ENCODE measurements at regions not wholly inside any gene's neighbourhood (a gene's known extent, or its start where the extent isn't known, plus 50 kb on each side); places are given as distances from the start of the nearest gene placed in this dataset.

GRCh38 chr11:98674390-98674789 is 346.4 kb upstream of the CNTN5 start:
- CTCF ChIA-PET = no interaction called here
- POLR2A ChIA-PET (ENCODE audit: low non-redundant PET) = no interaction called here
- TF ChIP-seq CTCF (conservative IDR thresholded peaks at IDR 0.05; ENCODE audit: low read depth, low read length) (no peak), EZH2 (IDR thresholded peaks at IDR 0.05; ENCODE audit: borderline replicate concordance, low read depth, low read length, poor library complexity, severe bottlenecking) (no peak)
- H3K36me3 ChIP-seq (ENCODE audit: insufficient read depth, low read length, poor library complexity, severe bottlenecking) = no peaks in the 10 kb centered on the region
- no peaks in the 10 kb centered on the region for H3K4me1 ChIP-seq (ENCODE audit: insufficient read depth, low read length, poor library complexity, severe bottlenecking)
- no peak for DNase-seq (ENCODE audit: low spot score)
- intact Hi-C loops (cut with micrococcal nuclease; ENCODE audit: unreplicated experiment) = no loop called here
- BruUV-seq (replicated peaks) = no TSS peak
- H3K9me3 ChIP-seq (ENCODE audit: low read depth, low read length, poor library complexity, severe bottlenecking) = peaks cover 24% of the 10 kb centered on the region
- no peaks in the 10 kb centered on the region for H3K27me3 ChIP-seq (replicated peaks; ENCODE audit: insufficient read depth, low read depth, low read length, poor library complexity)
- no peak overlapping the region for H3K4me3 ChIP-seq (ENCODE audit: low read depth, low read length, poor library complexity, severe bottlenecking)
- H3K27ac ChIP-seq (ENCODE audit: low read depth, low read length, poor library complexity, severe bottlenecking) = no peak overlapping the region

GRCh38 chr11:98679673-98680072 is 341.1 kb upstream of the CNTN5 start:
- intact Hi-C loops (cut with micrococcal nuclease; ENCODE audit: unreplicated experiment) = no loop called here
- DNase-seq (ENCODE audit: low spot score) = no peak
- no peaks in the 10 kb centered on the region for H3K4me1 ChIP-seq (ENCODE audit: insufficient read depth, low read length, poor library complexity, severe bottlenecking)
- H3K9me3 ChIP-seq (ENCODE audit: low read depth, low read length, poor library complexity, severe bottlenecking) = peaks cover 39% of the 10 kb centered on the region
- ChIA-PET POLR2A (ENCODE audit: low non-redundant PET) (no interaction called here), CTCF (no interaction called here)
- H3K27me3 ChIP-seq (replicated peaks; ENCODE audit: insufficient read depth, low read depth, low read length, poor library complexity) = no peaks in the 10 kb centered on the region
- TF ChIP-seq EZH2 (IDR thresholded peaks at IDR 0.05; ENCODE audit: borderline replicate concordance, low read depth, low read length, poor library complexity, severe bottlenecking) (no peak), CTCF (conservative IDR thresholded peaks at IDR 0.05; ENCODE audit: low read depth, low read length) (no peak)
- H3K4me3 ChIP-seq (ENCODE audit: low read depth, low read length, poor library complexity, severe bottlenecking) = no peak overlapping the region
- no peaks in the 10 kb centered on the region for H3K36me3 ChIP-seq (ENCODE audit: insufficient read depth, low read length, poor library complexity, severe bottlenecking)
- H3K27ac ChIP-seq (ENCODE audit: low read depth, low read length, poor library complexity, severe bottlenecking) = no peak overlapping the region
- no TSS peak for BruUV-seq (replicated peaks)

- ChIA-PET CTCF (no interaction called here), POLR2A (ENCODE audit: low non-redundant PET) (no interaction called here)
- no peak for TF ChIP-seq CTCF (conservative IDR thresholded peaks at IDR 0.05; ENCODE audit: low read depth, low read length)
- no peak for TF ChIP-seq EZH2 (IDR thresholded peaks at IDR 0.05; ENCODE audit: borderline replicate concordance, low read depth, low read length, poor library complexity, severe bottlenecking)
- Histone ChIP-seq H3K4me3 (ENCODE audit: low read depth, low read length, poor library complexity, severe bottlenecking) (no peak overlapping the region), H3K27me3 (replicated peaks; ENCODE audit: insufficient read depth, low read depth, low read length, poor library complexity) (no peaks in the 10 kb centered on the region), H3K9me3 (ENCODE audit: low read depth, low read length, poor library complexity, severe bottlenecking) (peaks cover 6% of the 10 kb centered on the region), H3K36me3 (ENCODE audit: insufficient read depth, low read length, poor library complexity, severe bottlenecking) (no peaks in the 10 kb centered on the region), H3K27ac (ENCODE audit: low read depth, low read length, poor library complexity, severe bottlenecking) (no peak overlapping the region), H3K4me1 (ENCODE audit: insufficient read depth, low read length, poor library complexity, severe bottlenecking) (no peaks in the 10 kb centered on the region)
- DNase-seq (ENCODE audit: low spot score) = no peak
- intact Hi-C loops (cut with micrococcal nuclease; ENCODE audit: unreplicated experiment) = no loop called here
- no TSS peak for BruUV-seq (replicated peaks)
Measured at GRCh38 chr11:98701541-98701940, 319.2 kb upstream of the CNTN5 start.

Measured in A673 (cell line).